ENCODE measurements at regions not wholly inside any gene's neighbourhood (a gene's known extent, or its start where the extent isn't known, plus 50 kb on each side); places are given as distances from the start of the nearest gene placed in this dataset.

DNA sequence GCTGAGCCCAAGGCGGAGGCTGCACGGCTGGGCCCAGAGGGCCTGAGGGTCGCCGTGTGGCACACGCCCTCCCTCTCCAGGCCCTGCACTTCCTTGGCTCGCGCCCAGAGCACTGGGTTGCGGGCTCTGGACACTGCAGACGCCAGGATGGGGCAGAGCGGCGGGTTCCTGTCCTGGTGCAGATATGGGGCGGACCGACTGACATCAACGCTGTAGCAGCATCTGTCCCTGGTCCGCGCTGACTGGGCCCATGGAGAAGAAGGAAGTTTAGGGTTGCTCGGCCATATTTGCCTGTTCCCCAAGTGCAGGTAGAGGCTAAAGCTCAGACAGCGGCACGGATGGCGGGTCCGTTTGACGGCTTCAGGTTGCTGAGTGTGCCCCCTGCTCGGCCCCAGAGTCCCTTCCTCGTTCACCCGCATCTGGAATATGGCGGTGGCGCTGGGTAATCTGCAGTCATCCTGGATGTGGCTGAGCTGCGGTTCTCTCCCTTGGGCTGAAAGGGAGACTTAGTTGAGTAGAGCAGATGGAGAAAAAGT lies 116.1 kb downstream of the OR13A1 start:
- H3K4me2 ChIP-seq (ENCODE audit: low read length), result no peak overlapping the region
- ChIA-PET CTCF (no interaction called here), POLR2A (ENCODE audit: unreplicated experiment) (no interaction called here)
- ATAC-seq (no peak), DNase-seq (no peak)
- H3K4me1 ChIP-seq (ENCODE audit: insufficient read depth, low read length), result no peaks in the 10 kb centered on the region
- TF ChIP-seq EZH2 (IDR thresholded peaks at IDR 0.05; ENCODE audit: low read length, unreplicated experiment), result no peak
- no peak for TF ChIP-seq EZH2phosphoT487 (IDR thresholded peaks at IDR 0.05; ENCODE audit: borderline replicate concordance, low read length)
- TF ChIP-seq, protein P1, sequence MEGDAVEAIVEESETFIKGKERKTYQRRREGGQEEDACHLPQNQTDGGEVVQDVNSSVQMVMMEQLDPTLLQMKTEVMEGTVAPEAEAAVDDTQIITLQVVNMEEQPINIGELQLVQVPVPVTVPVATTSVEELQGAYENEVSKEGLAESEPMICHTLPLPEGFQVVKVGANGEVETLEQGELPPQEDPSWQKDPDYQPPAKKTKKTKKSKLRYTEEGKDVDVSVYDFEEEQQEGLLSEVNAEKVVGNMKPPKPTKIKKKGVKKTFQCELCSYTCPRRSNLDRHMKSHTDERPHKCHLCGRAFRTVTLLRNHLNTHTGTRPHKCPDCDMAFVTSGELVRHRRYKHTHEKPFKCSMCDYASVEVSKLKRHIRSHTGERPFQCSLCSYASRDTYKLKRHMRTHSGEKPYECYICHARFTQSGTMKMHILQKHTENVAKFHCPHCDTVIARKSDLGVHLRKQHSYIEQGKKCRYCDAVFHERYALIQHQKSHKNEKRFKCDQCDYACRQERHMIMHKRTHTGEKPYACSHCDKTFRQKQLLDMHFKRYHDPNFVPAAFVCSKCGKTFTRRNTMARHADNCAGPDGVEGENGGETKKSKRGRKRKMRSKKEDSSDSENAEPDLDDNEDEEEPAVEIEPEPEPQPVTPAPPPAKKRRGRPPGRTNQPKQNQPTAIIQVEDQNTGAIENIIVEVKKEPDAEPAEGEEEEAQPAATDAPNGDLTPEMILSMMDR (conservative IDR thresholded peaks at IDR 0.05; ENCODE audit: low read depth, low read length), result no peak
- no peaks in the 10 kb centered on the region for H3K36me3 ChIP-seq (ENCODE audit: low read depth, low read length)
- no peak overlapping the region for H3K27ac ChIP-seq (ENCODE audit: low read length)
- no peak overlapping the region for H2AFZ ChIP-seq (ENCODE audit: low read length)
- no peak overlapping the region for H3K9ac ChIP-seq (ENCODE audit: low read length)
- intact Hi-C loops (cut with micrococcal nuclease), result no loop called here
- H3K27me3 ChIP-seq (ENCODE audit: low read length), result peaks cover 70% of the 10 kb centered on the region
- no peak overlapping the region for H3K4me3 ChIP-seq (ENCODE audit: low read length)
- no peaks in the 10 kb centered on the region for H3K79me2 ChIP-seq (ENCODE audit: low read length)
- H3F3A ChIP-seq (ENCODE audit: low read length, unreplicated experiment), result no peaks in the 10 kb centered on the region
- H4K20me1 ChIP-seq (ENCODE audit: low read length), result no peaks in the 10 kb centered on the region
- H3K9me2 ChIP-seq (replicated peaks; ENCODE audit: low read length), result no peaks in the 10 kb centered on the region
- no TSS peak for BruUV-seq (replicated peaks)
- H3K9me3 ChIP-seq (ENCODE audit: low read length), result no peaks in the 10 kb centered on the region

- Histone ChIP-seq H3K4me1 (ENCODE audit: insufficient read depth, low read length) (no peaks in the 10 kb centered on the region), H3K9me2 (replicated peaks; ENCODE audit: low read length) (no peaks in the 10 kb centered on the region), H3K79me2 (ENCODE audit: low read length) (no peaks in the 10 kb centered on the region), H3K4me2 (ENCODE audit: low read length) (no peak overlapping the region), H2AFZ (ENCODE audit: low read length) (no peak overlapping the region), H3F3A (ENCODE audit: low read length, unreplicated experiment) (no peaks in the 10 kb centered on the region), H4K20me1 (ENCODE audit: low read length) (no peaks in the 10 kb centered on the region), H3K9me3 (ENCODE audit: low read length) (no peaks in the 10 kb centered on the region), H3K27ac (ENCODE audit: low read length) (no peak overlapping the region), H3K36me3 (ENCODE audit: low read depth, low read length) (no peaks in the 10 kb centered on the region), H3K9ac (ENCODE audit: low read length) (no peak overlapping the region), H3K4me3 (ENCODE audit: low read length) (no peak overlapping the region), H3K27me3 (ENCODE audit: low read length) (peaks cover 79% of the 10 kb centered on the region)
- BruUV-seq (replicated peaks), result no TSS peak
- intact Hi-C loops (cut with micrococcal nuclease), result no loop called here
- ChIA-PET CTCF (no interaction called here), POLR2A (ENCODE audit: unreplicated experiment) (no interaction called here)
- DNase-seq (no peak), ATAC-seq (no peak)
- TF ChIP-seq EZH2phosphoT487 (IDR thresholded peaks at IDR 0.05; ENCODE audit: borderline replicate concordance, low read length) (no peak), EZH2 (IDR thresholded peaks at IDR 0.05; ENCODE audit: low read length, unreplicated experiment) (no peak)
Observed at GRCh38 chr10:45201271-45201670, 114.1 kb downstream of the OR13A1 start.

GRCh38 chr10:45202242-45202641 lies 113.2 kb downstream of the OR13A1 start:
- H3K9ac ChIP-seq (ENCODE audit: low read length), result no peak overlapping the region
- no peak for DNase-seq
- POLR2A ChIA-PET (ENCODE audit: unreplicated experiment), result no interaction called here

More at GRCh38 chr10:45202242-45202641, 113.2 kb downstream of the OR13A1 start:
- no peak for ATAC-seq
- Histone ChIP-seq H3F3A (ENCODE audit: low read length, unreplicated experiment) (no peaks in the 10 kb centered on the region), H3K27me3 (ENCODE audit: low read length) (peaks cover 81% of the 10 kb centered on the region), H3K9me3 (ENCODE audit: low read length) (no peaks in the 10 kb centered on the region), H3K27ac (ENCODE audit: low read length) (no peak overlapping the region), H3K4me2 (ENCODE audit: low read length) (no peak overlapping the region), H3K9me2 (replicated peaks; ENCODE audit: low read length) (no peaks in the 10 kb centered on the region), H3K4me3 (ENCODE audit: low read length) (no peak overlapping the region), H3K4me1 (ENCODE audit: insufficient read depth, low read length) (no peaks in the 10 kb centered on the region), H4K20me1 (ENCODE audit: low read length) (no peaks in the 10 kb centered on the region), H2AFZ (ENCODE audit: low read length) (no peak overlapping the region), H3K79me2 (ENCODE audit: low read length) (no peaks in the 10 kb centered on the region), H3K36me3 (ENCODE audit: low read depth, low read length) (no peaks in the 10 kb centered on the region)
- no peak for TF ChIP-seq EZH2phosphoT487 (IDR thresholded peaks at IDR 0.05; ENCODE audit: borderline replicate concordance, low read length)
- TF ChIP-seq EZH2 (IDR thresholded peaks at IDR 0.05; ENCODE audit: low read length, unreplicated experiment), result no peak
- TF ChIP-seq, protein P1 (conservative IDR thresholded peaks at IDR 0.05; ENCODE audit: low read depth, low read length), result no peak
- intact Hi-C loops (cut with micrococcal nuclease), result no loop called here
- CTCF ChIA-PET, result no interaction called here
- no TSS peak for BruUV-seq (replicated peaks)

Data from PC-3 (cell line).